LNCaP clone FGC (cell line): ENCODE measurements at regions not wholly inside any gene's neighbourhood (a gene's known extent, or its start where the extent isn't known, plus 50 kb on each side); places are given as distances from the start of the nearest gene placed in this dataset.

ENCODE experiments used
- DNase-seq: peaks from one replicate; pipeline ENCODE4 v3.0.0-alpha.2; 2011; ENCODE audit warnings: low read depth
- H3K4me3 ChIP-seq: 2 replicates; pipeline ENCODE4 v1.5.1; 2011; ENCODE audit warnings: mild to moderate bottlenecking, low read depth, low read length, control low read depth
- CTCF ChIP-seq: IDR thresholded peaks from 2 replicates; pipeline ENCODE4 v1.5.1; 2012; ENCODE audit warnings: mild to moderate bottlenecking; ENCODE audit not compliant: control insufficient read depth, insufficient read depth; ENCODE audit errors: extremely low read depth

- no peak for DNase-seq
- H3K4me3 ChIP-seq, result no peak overlapping the region
- no peak for TF ChIP-seq CTCF
Observed at GRCh38 chr2:204150721-204151120, 214.2 kb downstream of the ICOS start.

GRCh38 chr2:204152616-204153015 is 216.1 kb downstream of the ICOS start:
- no peak for DNase-seq
- no peak for TF ChIP-seq CTCF
- no peak overlapping the region for H3K4me3 ChIP-seq

- DNase-seq, result no peak
- TF ChIP-seq CTCF, result no peak
- H3K4me3 ChIP-seq, result no peak overlapping the region
Observed at GRCh38 chr2:204154863-204155262, 218.3 kb downstream of the ICOS start.

- H3K4me3 ChIP-seq, result no peak overlapping the region
- no peak for DNase-seq
- no peak for TF ChIP-seq CTCF
Observed at GRCh38 chr2:204156456-204156855, 219.9 kb downstream of the ICOS start.

GRCh38 chr2:204157684-204158083 is 221.1 kb downstream of the ICOS start:
- no peak for DNase-seq
- no peak for TF ChIP-seq CTCF

GRCh38 chr2:204159526-204159925 is 223.0 kb downstream of the ICOS start:
- no peak for TF ChIP-seq CTCF
- DNase-seq, result no peak
- H3K4me3 ChIP-seq, result no peak overlapping the region

More at GRCh38 chr2:204157684-204158083, 221.1 kb downstream of the ICOS start:
- H3K4me3 ChIP-seq, result no peak overlapping the region

GRCh38 chr2:204160989-204161388 is 224.4 kb downstream of the ICOS start:
- DNase-seq, result no peak
- TF ChIP-seq CTCF, result no peak
- H3K4me3 ChIP-seq, result no peak overlapping the region
